ENCODE measurements at regions not wholly inside any gene's neighbourhood (a gene's known extent, or its start where the extent isn't known, plus 50 kb on each side); places are given as distances from the start of the nearest gene placed in this dataset.

DNA sequence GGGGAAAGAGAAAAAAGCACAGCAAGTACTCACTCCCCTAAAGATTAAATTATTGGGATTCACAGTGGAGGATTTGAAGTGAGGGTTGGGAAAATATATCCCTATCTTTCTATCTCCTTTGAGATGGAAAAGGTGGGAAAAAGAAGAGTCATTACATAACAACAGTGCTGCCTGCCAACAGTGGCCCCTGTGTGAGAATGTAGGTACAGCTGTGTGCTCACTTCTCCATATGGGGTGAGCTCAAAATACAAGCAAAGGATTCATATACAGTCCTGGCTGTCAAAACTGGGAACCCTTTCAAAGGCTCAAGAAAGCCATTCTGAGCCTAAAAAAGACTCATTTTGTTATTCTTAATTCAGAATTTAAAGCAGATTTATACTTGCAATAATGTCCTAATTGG, 458.5 kb downstream of the GPAM start:
- TF ChIP-seq EZH2 (IDR thresholded peaks at IDR 0.05) (no peak), POLR2AphosphoS5 (IDR thresholded peaks at IDR 0.05; ENCODE audit: borderline replicate concordance, low read depth, low read length) (no peak), FOXP2 (optimal IDR thresholded peaks at IDR 0.05; ENCODE audit: control extremely low read depth, extremely low read length, insufficient read depth) (no peak)
